Suprapubic skin (tissue), 4 donors: ENCODE measurements at regions not wholly inside any gene's neighbourhood (a gene's known extent, or its start where the extent isn't known, plus 50 kb on each side); places are given as distances from the start of the nearest gene placed in this dataset.

Experiments used
- CTCF ChIP-seq, 2 donors: fragments of 200-600 bp in 1 of 2; fragments of 450-650 bp in 1 of 2; sonication (generic) in 1 of 2; IDR thresholded peaks; one replicate each; pipeline ENCODE4 v1.5.1; 2016 to 2019; ENCODE audit warnings: antibody characterized with exemption in 2 of 2, mild to moderate bottlenecking in 1 of 2, moderate library complexity in 1 of 2
- EP300 ChIP-seq: sonication (generic); formaldehyde crosslinking; IDR thresholded peaks from one replicate; pipeline ENCODE4 v1.6.1; 2017; ENCODE audit warnings: antibody characterized with exemption
- POLR2A ChIP-seq, 2 donors: fragments of 450-650 bp; IDR thresholded peaks; one replicate each; pipeline ENCODE4 v1.6.1; 2017; ENCODE audit warnings: antibody characterized with exemption in 2 of 2, mild to moderate bottlenecking in 2 of 2, moderate library complexity in 2 of 2
- POLR2AphosphoS5 ChIP-seq, 3 donors: sonication (generic); formaldehyde crosslinking; IDR thresholded peaks; one replicate each; pipeline ENCODE4 v1.6.1; 2017; ENCODE audit warnings: antibody characterized with exemption in 3 of 3

DNA sequence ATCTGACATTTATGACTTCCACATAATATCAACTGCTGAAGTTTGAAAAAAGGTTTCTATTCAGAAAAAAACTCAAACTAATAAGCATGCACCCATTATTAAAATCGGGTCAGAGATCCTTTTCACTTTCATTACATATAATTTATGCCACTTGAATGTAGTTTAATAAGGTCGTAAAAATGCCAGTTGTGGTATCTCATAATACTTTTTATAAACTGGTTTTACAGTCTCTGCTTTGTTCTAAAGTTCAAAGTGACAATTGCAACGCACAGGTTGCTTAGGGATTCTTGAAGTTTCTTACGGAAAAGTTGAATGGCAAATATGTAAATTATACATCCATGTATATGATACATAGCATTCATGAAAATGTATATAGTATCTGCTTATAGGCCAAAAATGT lies 229.4 kb upstream of the CEP162 start:
- TF ChIP-seq CTCF (IDR thresholded peaks at IDR 0.05) (no peak), EP300 (no peak), POLR2A (IDR thresholded peaks at IDR 0.05) (no peak), POLR2AphosphoS5 (IDR thresholded peaks at IDR 0.05) (no peak)
